Activated CD4-positive, alpha-beta T cell treated with anti-CD3 and anti-CD28 coated beads, Interleukin-2, amount 10 ng/mL, durations not matched to agents 7 days and 5 days (primary cell): ENCODE measurements at regions not wholly inside any gene's neighbourhood (a gene's known extent, or its start where the extent isn't known, plus 50 kb on each side); places are given as distances from the start of the nearest gene placed in this dataset.

Experiments used
- CTCF ChIA-PET: fragments of 350-600 bp; sonication (Branson Sonifier 250); formaldehyde crosslinking; loops from one replicate; lab custom pipeline; 2021; ENCODE audit warnings: antibody characterized with exemption; lab: Charles Lee
- POLR2A ChIA-PET: fragments of 350-600 bp; sonication (Branson Sonifier 250); formaldehyde crosslinking; loops from one replicate; lab custom pipeline; 2021; ENCODE audit warnings: antibody characterized with exemption; lab: Charles Lee
- DNase-seq: peaks from one replicate; pipeline ENCODE4 v3.0.0-alpha.2; 2020
- H3K27ac Mint-ChIP-seq: one replicate; pipeline ENCODE4 v1.8.0; 2021; ENCODE audit warnings: mild to moderate bottlenecking, moderate library complexity, mixed read lengths
- H3K27me3 Mint-ChIP-seq: one replicate; pipeline ENCODE4 v1.8.0; 2021; ENCODE audit warnings: mixed read lengths
- H3K36me3 Mint-ChIP-seq: one replicate; pipeline ENCODE4 v1.8.0; 2021; ENCODE audit warnings: low read depth, mixed read lengths
- H3K4me1 Mint-ChIP-seq: one replicate; pipeline ENCODE4 v1.8.0; 2021; ENCODE audit warnings: mixed read lengths
- H3K4me3 Mint-ChIP-seq: one replicate; pipeline ENCODE4 v1.8.0; 2021; ENCODE audit warnings: mild to moderate bottlenecking, moderate library complexity, mixed read lengths
- H3K9me3 Mint-ChIP-seq: one replicate; pipeline ENCODE4 v1.8.0; 2021; ENCODE audit warnings: mixed read lengths

- POLR2A ChIA-PET, result no interaction called here
- H3K4me3 Mint-ChIP-seq, result no peak overlapping the region
- H3K4me1 Mint-ChIP-seq, result no peaks in the 10 kb centered on the region
- no peak for DNase-seq
- H3K27me3 Mint-ChIP-seq, result no peaks in the 10 kb centered on the region
- H3K36me3 Mint-ChIP-seq, result no peaks in the 10 kb centered on the region
- CTCF ChIA-PET, result no interaction called here
- no peaks in the 10 kb centered on the region for H3K9me3 Mint-ChIP-seq
- H3K27ac Mint-ChIP-seq, result no peak overlapping the region
These were observed 134.1 kb upstream of the MID1 start for GRCh38 chrX:10754445-10754844.

- no peaks in the 10 kb centered on the region for H3K9me3 Mint-ChIP-seq
- no peaks in the 10 kb centered on the region for H3K4me1 Mint-ChIP-seq
- CTCF ChIA-PET, result no interaction called here
- H3K27ac Mint-ChIP-seq, result no peak overlapping the region
- no peak overlapping the region for H3K4me3 Mint-ChIP-seq
- no peaks in the 10 kb centered on the region for H3K27me3 Mint-ChIP-seq
- no peaks in the 10 kb centered on the region for H3K36me3 Mint-ChIP-seq
- no peak for DNase-seq
- POLR2A ChIA-PET, result no interaction called here
These were observed 135.3 kb upstream of the MID1 start for GRCh38 chrX:10755439-10756334.

- Mint-ChIP-seq H3K36me3 (no peaks in the 10 kb centered on the region), H3K4me1 (no peaks in the 10 kb centered on the region), H3K9me3 (no peaks in the 10 kb centered on the region), H3K27me3 (no peaks in the 10 kb centered on the region), H3K27ac (no peak overlapping the region), H3K4me3 (no peak overlapping the region)
- ChIA-PET POLR2A (no interaction called here), CTCF (no interaction called here)
- no peak for DNase-seq
These were observed 136.1 kb upstream of the MID1 start for GRCh38 chrX:10756441-10756840.

GRCh38 chrX:10759141-10759799 lies 138.9 kb upstream of the MID1 start:
- no peaks in the 10 kb centered on the region for H3K27me3 Mint-ChIP-seq
- no peaks in the 10 kb centered on the region for H3K4me1 Mint-ChIP-seq
- no peaks in the 10 kb centered on the region for H3K36me3 Mint-ChIP-seq
- no peak overlapping the region for H3K4me3 Mint-ChIP-seq
- H3K9me3 Mint-ChIP-seq, result no peaks in the 10 kb centered on the region
- no peak overlapping the region for H3K27ac Mint-ChIP-seq
- ChIA-PET CTCF (no interaction called here), POLR2A (no interaction called here)
- DNase-seq, result no peak

DNA sequence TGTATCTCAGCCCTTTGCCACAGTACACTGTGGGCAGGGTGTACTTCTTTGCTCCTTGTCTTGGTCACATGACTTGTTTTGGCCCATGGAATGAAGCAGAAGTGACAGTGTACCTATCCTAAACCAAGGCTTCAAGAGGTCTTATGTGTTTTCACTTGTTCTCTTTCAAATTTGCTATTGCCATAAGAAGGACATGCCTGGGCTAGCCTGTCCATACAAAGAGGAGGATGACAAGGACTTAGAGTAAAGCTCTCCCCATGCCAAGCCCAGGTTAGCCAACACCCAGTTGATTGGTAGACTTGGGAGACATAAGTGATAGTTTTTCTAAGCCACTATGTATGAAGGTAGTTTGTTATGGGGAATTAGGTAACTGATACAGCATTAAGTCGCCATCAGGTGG lies 141.1 kb upstream of the MID1 start:
- no peaks in the 10 kb centered on the region for H3K36me3 Mint-ChIP-seq
- CTCF ChIA-PET, result no interaction called here
- POLR2A ChIA-PET, result no interaction called here
- H3K4me1 Mint-ChIP-seq, result no peaks in the 10 kb centered on the region
- no peak overlapping the region for H3K4me3 Mint-ChIP-seq
- no peaks in the 10 kb centered on the region for H3K9me3 Mint-ChIP-seq
- H3K27me3 Mint-ChIP-seq, result no peaks in the 10 kb centered on the region
- H3K27ac Mint-ChIP-seq, result no peak overlapping the region
- no peak for DNase-seq

DNA sequence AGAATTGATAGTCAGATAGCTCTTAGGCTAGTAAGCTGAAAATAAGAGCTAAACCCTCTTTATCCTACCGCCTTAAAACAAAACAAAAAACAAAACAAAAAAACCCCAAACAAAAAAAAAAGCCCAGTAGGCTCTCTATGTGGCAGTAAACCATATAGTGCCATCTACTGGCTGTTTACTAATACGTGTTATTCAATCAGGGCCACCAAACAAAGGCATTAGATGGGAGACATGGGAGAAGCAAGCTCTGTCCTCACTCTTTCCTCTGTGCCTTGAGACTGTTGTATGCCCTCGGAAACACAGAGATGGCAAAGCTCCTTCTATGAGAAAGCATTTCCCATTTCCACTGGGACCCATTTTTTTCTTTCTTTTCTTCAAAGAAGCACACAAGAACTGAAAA lies 148.8 kb upstream of the MID1 start:
- ChIA-PET CTCF (no interaction called here), POLR2A (no interaction called here)
- Mint-ChIP-seq H3K9me3 (no peaks in the 10 kb centered on the region), H3K27me3 (no peaks in the 10 kb centered on the region), H3K27ac (no peak overlapping the region), H3K4me1 (no peaks in the 10 kb centered on the region), H3K36me3 (no peaks in the 10 kb centered on the region), H3K4me3 (no peak overlapping the region)
- no peak for DNase-seq

- Mint-ChIP-seq H3K4me1 (no peaks in the 10 kb centered on the region), H3K27ac (no peak overlapping the region), H3K4me3 (no peak overlapping the region), H3K36me3 (no peaks in the 10 kb centered on the region), H3K27me3 (no peaks in the 10 kb centered on the region), H3K9me3 (no peaks in the 10 kb centered on the region)
- ChIA-PET POLR2A (no interaction called here), CTCF (no interaction called here)
- DNase-seq, result no peak
These were observed 149.6 kb upstream of the MID1 start for GRCh38 chrX:10769696-10770619.

DNA sequence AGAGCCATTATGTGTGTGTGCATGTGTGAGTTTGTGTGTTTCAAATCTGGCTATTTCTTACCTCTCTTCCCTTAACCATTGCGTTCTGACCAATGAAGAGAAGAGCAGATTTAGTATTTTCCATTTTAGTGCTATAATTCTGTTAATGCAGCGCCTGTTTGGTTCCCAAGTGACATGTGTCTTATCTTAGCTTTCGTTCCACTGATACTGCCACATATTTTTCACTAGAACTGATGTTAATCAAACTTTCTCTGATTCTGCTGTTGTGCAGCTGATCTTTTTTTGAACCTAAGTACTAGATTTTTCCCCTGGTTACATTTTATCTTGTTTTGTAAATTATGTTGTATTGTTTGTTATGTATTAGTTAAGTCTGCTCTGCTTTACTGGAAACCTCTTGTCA lies 152.9 kb upstream of the MID1 start:
- no peak for DNase-seq
- ChIA-PET POLR2A (no interaction called here), CTCF (no interaction called here)
- Mint-ChIP-seq H3K4me3 (no peak overlapping the region), H3K4me1 (no peaks in the 10 kb centered on the region), H3K27ac (no peak overlapping the region), H3K36me3 (no peaks in the 10 kb centered on the region), H3K27me3 (no peaks in the 10 kb centered on the region), H3K9me3 (no peaks in the 10 kb centered on the region)

- CTCF ChIA-PET, result no interaction called here
These were observed 161.6 kb upstream of the MID1 start for GRCh38 chrX:10781847-10782530.

GRCh38 chrX:10783451-10783995 lies 163.1 kb upstream of the MID1 start:
- Mint-ChIP-seq H3K27me3 (no peaks in the 10 kb centered on the region), H3K36me3 (no peaks in the 10 kb centered on the region), H3K27ac (no peak overlapping the region), H3K4me3 (no peak overlapping the region), H3K4me1 (no peaks in the 10 kb centered on the region), H3K9me3 (no peaks in the 10 kb centered on the region)
- ChIA-PET POLR2A (no interaction called here), CTCF (interaction anchor here (0.7 kb wide), 1 partner anchor 1293 kb away, joined by 4 read pairs; no protein-coding TSS in a partner anchor)
- DNase-seq, result no peak

More at GRCh38 chrX:10781847-10782530, 161.6 kb upstream of the MID1 start:
- Mint-ChIP-seq H3K27me3 (no peaks in the 10 kb centered on the region), H3K4me3 (no peak overlapping the region), H3K4me1 (no peaks in the 10 kb centered on the region), H3K27ac (no peak overlapping the region), H3K36me3 (no peaks in the 10 kb centered on the region), H3K9me3 (no peaks in the 10 kb centered on the region)
- POLR2A ChIA-PET, result no interaction called here
- DNase-seq, result no peak

DNA sequence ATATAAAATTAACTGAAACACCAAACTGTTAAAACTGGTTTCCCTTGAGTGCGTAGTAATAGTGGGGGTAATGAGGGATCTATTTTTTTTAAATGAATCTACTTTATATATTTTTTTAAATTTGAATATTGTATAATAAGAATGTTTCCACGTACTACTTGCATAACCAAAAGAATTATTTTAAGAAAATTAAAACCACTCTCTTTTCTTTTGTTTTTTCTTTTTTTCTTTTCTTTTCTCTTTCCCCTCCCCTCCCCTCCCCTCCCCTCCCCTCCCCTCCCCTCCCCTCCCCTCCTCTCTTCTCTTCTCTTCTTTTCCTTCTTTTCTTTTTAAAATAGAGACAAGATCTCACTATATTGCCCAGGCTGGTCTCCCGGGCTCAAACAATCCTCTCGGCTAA lies 166.9 kb upstream of the MID1 start:
- Mint-ChIP-seq H3K9me3 (no peaks in the 10 kb centered on the region), H3K4me3 (no peak overlapping the region), H3K36me3 (no peaks in the 10 kb centered on the region), H3K27me3 (no peaks in the 10 kb centered on the region), H3K27ac (no peak overlapping the region), H3K4me1 (no peaks in the 10 kb centered on the region)
- ChIA-PET POLR2A (no interaction called here), CTCF (no interaction called here)
- no peak for DNase-seq

GRCh38 chrX:10794203-10794630 lies 173.8 kb upstream of the MID1 start:
- DNase-seq, result no peak
- no peaks in the 10 kb centered on the region for H3K4me1 Mint-ChIP-seq
- POLR2A ChIA-PET, result no interaction called here
- CTCF ChIA-PET, result no interaction called here
- H3K27ac Mint-ChIP-seq, result no peak overlapping the region
- no peaks in the 10 kb centered on the region for H3K9me3 Mint-ChIP-seq
- H3K36me3 Mint-ChIP-seq, result no peaks in the 10 kb centered on the region
- no peaks in the 10 kb centered on the region for H3K27me3 Mint-ChIP-seq
- no peak overlapping the region for H3K4me3 Mint-ChIP-seq
